Naive thymus-derived CD8-positive, alpha-beta T cell (primary cell): ENCODE measurements at regions not wholly inside any gene's neighbourhood (a gene's known extent, or its start where the extent isn't known, plus 50 kb on each side); places are given as distances from the start of the nearest gene placed in this dataset.
"Not testable (repeated sequence)": the region's sequence is repeated elsewhere in the genome, so short reads cannot be mapped to it uniquely, and the experiment has no call there.

Experiments used
- ATAC-seq, 2 donors: fragments of 150-1000 bp; cut with Tn5 transposase in 1 of 2; sonication (Bioruptor Pico), chemical (Tn5 transposase) in 1 of 2; 1 replicate in 1 of 2; 2 replicates in 1 of 2; pipeline ENCODE4 v1.10.0; 2021; ENCODE audit warnings: mild to moderate bottlenecking in 2 of 2, moderate library complexity in 2 of 2
- POLR2A ChIA-PET: fragments of 350-600 bp; sonication (Branson Sonifier 250); formaldehyde crosslinking; loops from one replicate; lab custom pipeline; 2021; ENCODE audit warnings: antibody characterized with exemption; lab: Charles Lee
- DNase-seq, 10 donors: peaks; one replicate each; pipeline versions ENCODE4 v3.0.0 to v3.0.0-alpha.2; 2020 to 2022
- H3K27ac Mint-ChIP-seq, 10 donors: one replicate each; pipeline ENCODE4 v1.8.0; 2020 to 2022; ENCODE audit warnings: mild to moderate bottlenecking in 10 of 10, mixed read lengths in 10 of 10, moderate library complexity in 4 of 10, inconsistent platforms in 1 of 10
- H3K27me3 Mint-ChIP-seq, 5 donors: one replicate each; pipeline ENCODE4 v1.8.0; 2021 to 2022; ENCODE audit warnings: mixed read lengths in 5 of 5
- H3K36me3 Mint-ChIP-seq, 3 donors: one replicate each; pipeline ENCODE4 v1.8.0; 2020 to 2022; ENCODE audit warnings: mixed read lengths in 3 of 3, mild to moderate bottlenecking in 2 of 3, inconsistent platforms in 1 of 3
- H3K4me1 Mint-ChIP-seq, 4 donors: one replicate each; pipeline ENCODE4 v1.8.0; 2021 to 2022; ENCODE audit warnings: mixed read lengths in 4 of 4
- H3K4me3 Mint-ChIP-seq, 10 donors: one replicate each; pipeline ENCODE4 v1.8.0; 2020 to 2022; ENCODE audit warnings: mild to moderate bottlenecking in 10 of 10, mixed read lengths in 10 of 10, moderate library complexity in 6 of 10, inconsistent platforms in 1 of 10
- H3K9me3 Mint-ChIP-seq, 9 donors: one replicate each; pipeline ENCODE4 v1.8.0; 2020 to 2022; ENCODE audit warnings: mixed read lengths in 9 of 9, mild to moderate bottlenecking in 3 of 9, inconsistent platforms in 1 of 9, moderate library complexity in 1 of 9

DNA sequence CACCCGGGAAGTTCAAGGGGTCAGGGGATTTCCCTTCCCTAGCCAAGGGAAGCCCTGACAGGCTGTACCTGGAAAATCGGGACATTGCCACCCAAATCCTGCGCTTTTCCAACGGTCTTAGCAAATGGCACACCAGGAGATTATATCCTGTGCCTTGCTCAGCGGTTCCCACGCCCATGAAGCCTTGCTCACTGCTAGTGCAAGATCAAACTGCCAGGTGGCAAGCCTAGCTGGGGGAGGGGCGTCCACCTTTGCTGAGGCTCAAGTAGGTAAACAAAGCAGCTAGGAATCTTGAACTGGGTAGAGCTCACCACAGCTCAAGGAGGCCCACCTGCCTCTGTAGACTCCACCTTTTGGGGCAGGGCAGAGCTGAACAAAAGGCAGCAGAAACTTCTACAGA, 1794.5 kb downstream of the PCDH9 start:
- no peaks in the 10 kb centered on the region for H3K27me3 Mint-ChIP-seq
- DNase-seq (no peak), ATAC-seq (no peak)
- H3K9me3 Mint-ChIP-seq: peaks cover 3 to 31% (median 19%) of the 10 kb centered on the region in 9 donors
- POLR2A ChIA-PET: no interaction called here
- H3K36me3 Mint-ChIP-seq: no peaks in the 10 kb centered on the region
- no peak overlapping the region for H3K27ac Mint-ChIP-seq
- no peak overlapping the region for H3K4me3 Mint-ChIP-seq
- H3K4me1 Mint-ChIP-seq: no peaks in the 10 kb centered on the region

DNA sequence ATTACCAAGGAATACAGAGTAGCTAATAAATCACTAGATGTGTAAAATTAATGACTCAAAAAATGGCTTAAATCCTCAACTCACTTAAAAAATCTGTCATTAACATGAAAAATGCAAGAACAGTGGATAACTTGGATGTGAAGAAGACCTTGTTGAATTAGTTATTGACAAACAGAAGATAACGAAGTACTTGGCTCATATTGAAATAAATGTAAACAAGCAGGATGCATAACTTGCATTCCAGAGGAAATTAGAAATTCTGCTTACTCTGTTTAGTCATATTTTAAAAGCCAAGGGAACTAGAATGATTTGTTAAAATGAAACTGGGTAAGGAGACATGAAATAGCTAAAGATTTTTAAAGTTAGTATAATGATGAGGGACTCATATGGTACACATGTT, 1812.2 kb downstream of the PCDH9 start:
- peaks cover 0 to 19% (median 8%) of the 10 kb centered on the region in 9 donors for H3K9me3 Mint-ChIP-seq
- H3K4me1 Mint-ChIP-seq: no peaks in the 10 kb centered on the region
- POLR2A ChIA-PET: no interaction called here
- H3K36me3 Mint-ChIP-seq: no peaks in the 10 kb centered on the region
- no peak for DNase-seq
- no peak overlapping the region for H3K4me3 Mint-ChIP-seq
- no peaks in the 10 kb centered on the region for H3K27me3 Mint-ChIP-seq
- H3K27ac Mint-ChIP-seq: no peak overlapping the region
- ATAC-seq: no peak

DNA sequence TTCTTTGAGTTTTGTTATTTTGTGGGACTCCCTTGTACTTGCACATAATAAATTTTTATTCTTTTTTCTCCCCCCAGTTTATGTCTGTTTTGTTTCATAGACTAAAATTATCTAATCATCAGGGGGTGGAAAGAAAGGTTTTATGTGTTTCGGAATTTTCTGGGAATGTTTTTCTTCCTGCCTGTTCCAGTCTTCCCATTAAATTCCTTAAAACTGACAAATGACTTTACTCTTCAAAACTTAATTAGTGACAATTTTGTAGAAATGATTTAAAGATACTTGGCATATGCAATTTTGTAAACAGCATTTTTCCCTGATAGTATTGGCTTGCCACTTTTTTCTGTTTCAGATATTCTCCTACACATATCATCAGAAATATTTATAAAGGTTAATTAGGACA, 1813.4 kb downstream of the PCDH9 start:
- ATAC-seq: no peak
- H3K36me3 Mint-ChIP-seq: no peaks in the 10 kb centered on the region
- H3K27ac Mint-ChIP-seq: no peak overlapping the region
- POLR2A ChIA-PET: no interaction called here
- H3K4me3 Mint-ChIP-seq: no peak overlapping the region
- H3K27me3 Mint-ChIP-seq: no peaks in the 10 kb centered on the region
- DNase-seq: no peak
- no peaks in the 10 kb centered on the region for H3K4me1 Mint-ChIP-seq
- H3K9me3 Mint-ChIP-seq: peaks cover 0 to 18% (median 7%) of the 10 kb centered on the region in 9 donors

DNA sequence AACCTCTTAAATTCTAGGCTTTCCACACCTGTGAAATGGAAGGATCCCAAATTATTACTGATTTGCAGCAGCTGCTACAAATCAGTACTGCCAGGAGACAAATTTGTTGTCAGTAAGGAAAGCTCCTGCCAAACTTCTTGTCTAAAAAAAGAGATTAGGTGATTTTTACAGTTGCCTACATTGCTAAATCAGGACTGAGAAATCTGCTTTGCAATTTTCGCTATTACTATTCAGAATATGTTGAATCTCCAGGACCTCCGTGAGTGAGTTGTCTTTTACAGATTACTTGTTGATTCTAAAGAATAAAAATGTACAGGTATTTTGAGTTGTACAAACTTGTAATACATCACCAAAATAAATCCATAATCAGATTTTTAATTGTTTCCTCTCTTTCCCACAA, 1815.9 kb downstream of the PCDH9 start:
- POLR2A ChIA-PET: no interaction called here
- Mint-ChIP-seq H3K27me3 (no peaks in the 10 kb centered on the region), H3K36me3 (no peaks in the 10 kb centered on the region), H3K4me1 (no peaks in the 10 kb centered on the region), H3K9me3 (peaks cover 0 to 17% (median 4%) of the 10 kb centered on the region in 9 donors), H3K4me3 (no peak overlapping the region), H3K27ac (no peak overlapping the region)
- no peak for DNase-seq
- ATAC-seq: no peak

DNA sequence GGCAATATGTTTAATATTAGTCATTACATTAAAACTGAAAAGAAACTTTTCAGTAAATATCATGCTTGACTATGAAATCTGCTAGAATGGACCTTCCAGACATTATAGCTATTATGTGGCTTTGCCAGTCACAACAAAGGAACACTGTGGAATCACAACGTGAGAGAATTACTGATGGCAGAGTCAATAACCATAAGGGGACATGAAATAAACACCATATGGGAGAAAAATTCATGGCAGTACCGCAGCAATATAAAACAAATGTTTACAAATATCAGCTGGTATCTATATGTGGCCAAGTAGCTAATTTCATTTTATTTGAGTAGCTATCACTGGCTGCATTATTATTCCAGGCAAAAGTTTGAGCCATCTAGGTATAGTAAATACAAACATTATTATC, 1818.6 kb downstream of the PCDH9 start:
- ATAC-seq (no peak), DNase-seq (no peak)
- no peak overlapping the region for H3K4me3 Mint-ChIP-seq
- peaks cover 0 to 13% (median 0%) of the 10 kb centered on the region in 9 donors for H3K9me3 Mint-ChIP-seq
- no peaks in the 10 kb centered on the region for H3K27me3 Mint-ChIP-seq
- POLR2A ChIA-PET: no interaction called here
- H3K4me1 Mint-ChIP-seq: no peaks in the 10 kb centered on the region
- no peak overlapping the region for H3K27ac Mint-ChIP-seq
- H3K36me3 Mint-ChIP-seq: no peaks in the 10 kb centered on the region

DNA sequence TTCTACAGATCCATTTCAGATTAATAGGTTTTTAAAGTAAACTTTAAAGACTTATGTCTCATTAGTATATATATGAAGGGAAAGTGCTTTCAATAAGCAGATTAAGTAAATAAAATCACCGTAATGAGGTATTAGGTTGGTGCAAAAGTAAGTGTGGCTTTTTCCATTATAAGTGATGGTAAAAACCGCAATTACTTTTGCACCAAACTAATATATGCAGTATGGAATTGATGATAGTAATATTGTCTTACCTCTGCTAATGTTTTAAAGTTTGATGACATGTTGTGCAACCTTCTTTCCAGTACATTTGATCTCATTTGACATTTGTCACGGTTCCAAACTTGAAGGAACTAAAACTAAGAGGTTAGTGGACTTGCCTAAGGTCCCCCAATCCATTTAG, 1819.3 kb downstream of the PCDH9 start:
- DNase-seq: no peak
- POLR2A ChIA-PET: no interaction called here
- H3K4me1 Mint-ChIP-seq: no peaks in the 10 kb centered on the region
- peaks cover 0 to 12% (median 0%) of the 10 kb centered on the region in 9 donors for H3K9me3 Mint-ChIP-seq
- no peak overlapping the region for H3K27ac Mint-ChIP-seq
- H3K36me3 Mint-ChIP-seq: no peaks in the 10 kb centered on the region
- ATAC-seq: no peak
- no peak overlapping the region for H3K4me3 Mint-ChIP-seq
- H3K27me3 Mint-ChIP-seq: no peaks in the 10 kb centered on the region

DNA sequence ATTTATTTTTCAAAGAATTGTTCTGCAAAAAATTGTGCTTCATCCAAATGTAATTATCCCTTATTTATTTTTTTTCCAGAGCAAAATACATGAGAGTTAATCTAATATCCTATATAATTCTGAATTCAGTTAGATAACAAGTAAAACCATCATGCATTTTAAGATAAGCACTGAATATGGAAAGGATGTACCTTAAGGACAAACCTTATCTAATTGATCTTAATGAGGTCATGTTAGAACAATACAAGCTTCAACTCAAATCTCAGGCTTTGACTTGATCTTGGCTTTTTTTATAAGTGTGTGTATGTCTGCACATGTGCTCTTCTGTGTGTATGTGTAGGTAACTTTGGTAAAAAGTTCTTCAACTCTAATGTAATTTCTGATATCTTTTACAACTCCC, 1828.8 kb downstream of the PCDH9 start:
- Mint-ChIP-seq H3K27ac (no peak overlapping the region), H3K36me3 (no peaks in the 10 kb centered on the region), H3K4me3 (no peak overlapping the region), H3K27me3 (no peaks in the 10 kb centered on the region), H3K9me3 (peaks cover 0 to 9% (median 6%) of the 10 kb centered on the region in 9 donors), H3K4me1 (no peaks in the 10 kb centered on the region)
- DNase-seq: no peak
- POLR2A ChIA-PET: no interaction called here
- no peak for ATAC-seq

DNA sequence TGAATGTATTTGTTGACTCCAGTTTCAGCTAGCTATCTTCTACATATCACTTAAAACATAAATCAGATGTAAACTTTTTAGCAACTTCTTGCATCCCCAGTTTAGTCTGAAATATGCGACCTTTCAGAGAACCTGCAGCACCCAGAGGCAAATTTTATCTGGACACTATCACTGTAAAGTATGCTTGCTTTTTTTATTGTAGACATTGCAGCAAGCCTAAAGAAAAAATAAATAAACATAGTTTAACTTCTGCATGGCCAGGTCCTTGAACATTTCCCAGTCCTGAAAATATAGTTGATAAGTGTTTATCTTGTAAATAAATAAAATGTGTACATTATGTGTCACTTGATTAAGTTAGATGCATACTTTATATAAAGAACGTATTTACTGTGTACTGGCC, 1829.4 kb downstream of the PCDH9 start:
- Mint-ChIP-seq H3K27me3 (no peaks in the 10 kb centered on the region), H3K36me3 (no peaks in the 10 kb centered on the region), H3K9me3 (peaks cover 0 to 9% (median 6%) of the 10 kb centered on the region in 9 donors), H3K4me1 (no peaks in the 10 kb centered on the region), H3K4me3 (no peak overlapping the region), H3K27ac (no peak overlapping the region)
- no peak for ATAC-seq
- no peak for DNase-seq
- POLR2A ChIA-PET: no interaction called here

DNA sequence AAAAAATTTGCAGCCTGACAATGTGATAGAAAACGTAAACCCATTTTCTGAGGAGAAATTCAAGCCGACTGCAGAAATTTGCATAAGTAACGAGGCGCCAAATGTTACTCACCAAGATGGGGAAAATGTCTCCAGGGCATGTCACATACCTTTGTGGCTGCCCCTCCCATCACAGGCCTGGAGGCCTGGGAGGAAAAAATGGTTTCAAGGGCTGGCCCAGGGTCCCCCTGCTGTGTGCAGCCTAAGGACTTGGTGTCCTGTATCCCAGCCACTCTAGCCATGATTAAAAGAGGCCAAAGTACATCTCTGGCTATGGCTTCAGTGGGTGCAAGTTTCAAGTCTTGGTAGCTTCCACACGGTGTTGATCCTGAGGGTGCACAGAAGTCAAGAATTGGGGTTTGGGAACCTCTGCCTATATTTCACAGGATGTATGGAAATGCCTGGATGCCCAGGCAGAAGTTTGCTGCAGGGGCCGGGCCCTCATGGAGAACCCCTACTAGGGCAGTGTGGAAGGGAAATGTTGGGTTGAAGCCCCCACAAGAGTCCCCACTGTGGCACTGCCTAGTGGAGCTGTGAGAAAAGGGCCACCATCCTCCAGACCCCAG, 1842.3 kb downstream of the PCDH9 start:
- POLR2A ChIA-PET: no interaction called here
- H3K4me1 Mint-ChIP-seq: no peaks in the 10 kb centered on the region

DNA sequence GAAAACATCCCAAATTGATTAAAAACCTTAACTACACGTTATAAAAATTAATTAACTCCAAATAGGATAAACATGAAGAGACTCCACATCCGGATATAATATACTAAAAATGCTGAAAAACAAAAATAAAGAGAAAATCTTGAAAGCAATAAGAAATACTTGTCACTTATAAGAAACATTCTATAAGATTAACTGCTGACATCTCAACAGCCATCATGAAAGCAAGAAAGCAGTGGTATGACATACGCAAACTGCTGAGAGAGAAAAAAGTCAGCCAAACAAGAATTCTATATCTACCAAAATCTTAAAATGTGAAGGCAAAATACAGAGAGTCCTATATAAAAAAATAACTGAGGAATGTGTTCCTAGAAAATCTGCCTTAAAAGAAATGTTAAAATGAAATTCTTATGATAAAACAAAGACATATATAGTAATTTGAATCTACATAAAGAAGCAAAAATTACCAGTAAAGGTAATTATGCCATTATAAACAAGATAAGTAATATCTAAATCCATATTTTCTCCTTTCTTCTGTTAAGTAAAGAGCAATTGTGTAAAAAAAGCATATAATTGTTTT, 1851.1 kb downstream of the PCDH9 start:
- DNase-seq (no peak), ATAC-seq (no peak)
- no peak overlapping the region for H3K27ac Mint-ChIP-seq
- H3K9me3 Mint-ChIP-seq: peaks cover 0 to 33% (median 18%) of the 10 kb centered on the region in 9 donors
- H3K36me3 Mint-ChIP-seq: no peaks in the 10 kb centered on the region
- POLR2A ChIA-PET: no interaction called here
- H3K4me1 Mint-ChIP-seq: no peaks in the 10 kb centered on the region
- H3K27me3 Mint-ChIP-seq: no peaks in the 10 kb centered on the region
- no peak overlapping the region for H3K4me3 Mint-ChIP-seq

More for the DNA sequence above, 1842.3 kb downstream of the PCDH9 start:
- no peak for DNase-seq
- no peak for ATAC-seq
- peaks cover 8 to 28% (median 12%) of the 10 kb centered on the region in 9 donors for H3K9me3 Mint-ChIP-seq
- peaks cover 0 to 6% (median 0%) of the 10 kb centered on the region in 3 donors for H3K36me3 Mint-ChIP-seq
- H3K4me3 Mint-ChIP-seq: no peak overlapping the region
- no peaks in the 10 kb centered on the region for H3K27me3 Mint-ChIP-seq
- no peak overlapping the region for H3K27ac Mint-ChIP-seq

DNA sequence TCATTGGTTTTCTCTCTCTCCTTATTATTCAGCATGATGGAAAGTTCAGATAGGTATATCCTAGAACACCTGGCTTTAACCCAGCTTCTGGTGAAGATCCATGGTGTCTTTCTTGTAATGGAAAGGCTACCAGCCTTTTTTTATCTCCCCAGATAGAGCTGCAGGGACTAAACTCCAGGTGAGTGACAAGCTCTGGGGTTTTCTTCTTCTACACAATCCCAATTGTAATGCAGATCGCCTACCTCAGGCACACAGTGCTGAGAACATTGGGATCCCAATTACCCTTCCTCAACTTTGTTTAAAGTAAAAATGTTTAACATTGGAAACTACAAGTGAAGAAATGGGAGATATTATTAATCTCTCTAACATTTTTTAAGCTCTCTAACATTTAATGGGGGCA, 1851.7 kb downstream of the PCDH9 start:
- Mint-ChIP-seq H3K4me3 (no peak overlapping the region), H3K36me3 (no peaks in the 10 kb centered on the region), H3K27ac (no peak overlapping the region), H3K27me3 (no peaks in the 10 kb centered on the region), H3K9me3 (peaks cover 0 to 32% (median 14%) of the 10 kb centered on the region in 9 donors), H3K4me1 (no peaks in the 10 kb centered on the region)
- DNase-seq (no peak), ATAC-seq (no peak)
- POLR2A ChIA-PET: no interaction called here

DNA sequence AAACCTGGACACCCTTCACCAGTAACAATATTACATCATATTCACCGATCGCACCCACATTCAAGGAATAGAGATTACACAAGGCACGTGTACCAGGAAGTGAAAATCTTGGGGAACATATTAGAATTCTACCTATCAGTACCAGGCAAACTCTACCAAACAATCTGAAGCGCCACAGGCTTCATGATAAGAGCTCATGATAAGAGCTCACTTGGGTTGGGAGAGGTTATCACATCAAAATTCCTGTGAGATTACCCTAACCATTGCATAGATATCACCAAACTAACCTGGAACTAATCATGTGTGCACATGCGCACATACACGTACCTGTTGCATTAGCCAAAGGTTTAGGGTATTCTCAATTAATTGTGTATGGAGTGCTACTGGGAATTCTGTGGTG, 1861.3 kb downstream of the PCDH9 start:
- Mint-ChIP-seq H3K36me3 (peaks cover 0 to 5% (median 0%) of the 10 kb centered on the region in 3 donors), H3K4me3 (no peak overlapping the region), H3K9me3 (peaks cover 0 to 33% (median 13%) of the 10 kb centered on the region in 9 donors), H3K27me3 (no peaks in the 10 kb centered on the region), H3K27ac (no peak overlapping the region), H3K4me1 (no peaks in the 10 kb centered on the region)
- DNase-seq (no peak), ATAC-seq (no peak)
- POLR2A ChIA-PET: no interaction called here

DNA sequence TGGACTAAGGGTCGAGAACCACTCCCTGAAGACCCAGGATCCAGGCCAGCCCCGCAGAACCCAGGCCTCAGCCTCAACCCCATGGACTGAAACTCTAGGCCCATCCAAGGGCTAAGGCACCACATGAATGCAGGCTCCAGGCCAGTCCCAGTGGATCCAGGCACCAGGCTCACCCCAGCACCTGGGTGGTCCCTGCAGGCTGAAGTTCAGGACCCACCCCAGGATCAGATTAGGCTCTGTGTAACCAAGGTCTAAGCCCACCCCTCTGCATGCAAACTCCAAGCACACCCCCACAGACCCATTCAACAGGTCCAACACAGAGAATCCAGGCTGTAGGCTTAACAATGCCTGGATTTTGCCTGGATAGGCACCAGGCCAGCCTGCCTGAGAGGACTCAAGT, 1876.2 kb downstream of the PCDH9 start:
- Mint-ChIP-seq H3K9me3 (peaks cover 0 to 25% (median 14%) of the 10 kb centered on the region in 9 donors), H3K4me1 (no peaks in the 10 kb centered on the region), H3K27me3 (no peaks in the 10 kb centered on the region), H3K36me3 (no peaks in the 10 kb centered on the region), H3K27ac (no peak overlapping the region), H3K4me3 (no peak overlapping the region)
- DNase-seq (peak in 1 of 10 donors; percentile 38), ATAC-seq (no peak)
- POLR2A ChIA-PET: no interaction called here

DNA sequence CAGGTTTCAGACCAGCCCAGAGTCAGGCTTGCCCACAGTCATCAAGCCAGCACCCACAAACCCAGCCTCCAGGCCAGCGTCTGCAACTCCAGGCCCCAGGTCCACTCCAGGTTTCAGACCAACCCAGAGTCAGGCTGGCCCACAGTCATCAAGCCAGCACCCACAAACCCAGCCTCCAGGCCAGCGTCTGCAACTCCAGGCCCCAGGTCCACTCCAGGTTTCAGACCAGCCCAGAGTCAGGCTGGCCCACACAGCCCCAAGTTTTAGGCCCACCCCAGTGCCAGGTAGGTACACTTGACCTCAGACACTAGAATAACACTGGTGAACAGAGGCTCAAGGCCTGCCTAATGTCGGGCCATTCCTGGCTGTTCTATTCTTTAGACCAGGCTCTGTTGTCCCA, 1877.0 kb downstream of the PCDH9 start:
- H3K27me3 Mint-ChIP-seq, POLR2A ChIA-PET, DNase-seq, H3K27ac Mint-ChIP-seq, ATAC-seq, H3K36me3 Mint-ChIP-seq, H3K4me3 Mint-ChIP-seq, H3K4me1 Mint-ChIP-seq: not testable (repeated sequence)
- peaks cover 0 to 22% (median 12%) of the 10 kb centered on the region in 9 donors for H3K9me3 Mint-ChIP-seq
